Adrenal gland (tissue), 5 donors: ENCODE measurements at regions not wholly inside any gene's neighbourhood (a gene's known extent, or its start where the extent isn't known, plus 50 kb on each side); places are given as distances from the start of the nearest gene placed in this dataset.

Source experiments
- POLR2A ChIP-seq, 2 donors: fragments of 450-650 bp; IDR thresholded peaks; one replicate each; pipeline ENCODE4 v1.6.1; 2017; ENCODE audit warnings: antibody characterized with exemption in 2 of 2, mild to moderate bottlenecking in 2 of 2, moderate library complexity in 1 of 2
- TF ChIP-seq, protein P1 (sequence below), 6 experiments: fragments of 450-650 bp in 4 of 6; fragments of 200-600 bp in 2 of 6; sonication (generic) in 1 of 6; IDR thresholded peaks; 1 replicate in 5 of 6; 2 replicates in 1 of 6; pipeline versions ENCODE4 v1.5.1 to v1.8.0; 2016 to 2021; ENCODE audit warnings: antibody characterized with exemption in 6 of 6, mild to moderate bottlenecking in 2 of 6, moderate library complexity in 1 of 6
- donor health status: DM: no; HTN: no; CAD: no.

DNA sequence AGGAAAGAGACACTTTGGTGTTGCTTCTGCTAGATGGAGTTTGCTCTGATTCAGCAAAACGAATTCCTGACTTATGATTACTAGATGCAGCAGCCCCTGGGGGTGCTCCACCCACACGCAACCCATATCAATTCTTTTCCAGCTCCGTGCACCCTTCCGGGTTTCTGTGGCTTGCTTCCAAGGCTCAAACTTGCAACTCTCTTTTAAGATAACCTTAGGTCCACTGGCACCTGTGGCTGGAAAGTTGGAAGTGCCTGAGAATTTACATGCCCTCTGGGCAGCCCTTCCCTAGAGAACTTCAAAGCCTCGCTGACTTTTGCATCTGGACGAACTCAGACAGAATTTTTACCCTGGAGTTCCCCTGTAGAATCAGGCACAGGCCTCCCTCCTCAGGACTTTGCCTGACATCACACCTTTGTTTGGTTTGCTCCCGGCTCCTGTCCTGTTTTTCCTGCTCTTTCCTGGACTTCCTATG is 224.9 kb downstream of the SNX18 start:
- TF ChIP-seq, protein P1, sequence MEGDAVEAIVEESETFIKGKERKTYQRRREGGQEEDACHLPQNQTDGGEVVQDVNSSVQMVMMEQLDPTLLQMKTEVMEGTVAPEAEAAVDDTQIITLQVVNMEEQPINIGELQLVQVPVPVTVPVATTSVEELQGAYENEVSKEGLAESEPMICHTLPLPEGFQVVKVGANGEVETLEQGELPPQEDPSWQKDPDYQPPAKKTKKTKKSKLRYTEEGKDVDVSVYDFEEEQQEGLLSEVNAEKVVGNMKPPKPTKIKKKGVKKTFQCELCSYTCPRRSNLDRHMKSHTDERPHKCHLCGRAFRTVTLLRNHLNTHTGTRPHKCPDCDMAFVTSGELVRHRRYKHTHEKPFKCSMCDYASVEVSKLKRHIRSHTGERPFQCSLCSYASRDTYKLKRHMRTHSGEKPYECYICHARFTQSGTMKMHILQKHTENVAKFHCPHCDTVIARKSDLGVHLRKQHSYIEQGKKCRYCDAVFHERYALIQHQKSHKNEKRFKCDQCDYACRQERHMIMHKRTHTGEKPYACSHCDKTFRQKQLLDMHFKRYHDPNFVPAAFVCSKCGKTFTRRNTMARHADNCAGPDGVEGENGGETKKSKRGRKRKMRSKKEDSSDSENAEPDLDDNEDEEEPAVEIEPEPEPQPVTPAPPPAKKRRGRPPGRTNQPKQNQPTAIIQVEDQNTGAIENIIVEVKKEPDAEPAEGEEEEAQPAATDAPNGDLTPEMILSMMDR (IDR thresholded peaks at IDR 0.05): no peak
- no peak for TF ChIP-seq POLR2A (IDR thresholded peaks at IDR 0.05)
